GM10248 (cell line): ENCODE measurements at regions not wholly inside any gene's neighbourhood (a gene's known extent, or its start where the extent isn't known, plus 50 kb on each side); places are given as distances from the start of the nearest gene placed in this dataset.

Experiments
- CTCF ChIA-PET: fragments of 300-600 bp; sonication (Branson Sonifier 250); formaldehyde crosslinking; extraction: SDS; loops from one replicate; lab custom pipeline; 2021; ENCODE audit warnings: antibody characterized with exemption; lab: Yijun Ruan, JAX
- POLR2A ChIA-PET: fragments of 350-650 bp; sonication (Branson Sonifier 250); formaldehyde crosslinking; extraction: SDS; loops from one replicate; lab custom pipeline; 2020; ENCODE audit warnings: antibody characterized with exemption; lab: Yijun Ruan, JAX
- DNase-seq: peaks from one replicate; pipeline ENCODE4 v3.0.0; 2012; ENCODE audit errors: extremely low spot score
- CTCF ChIP-seq: IDR thresholded peaks from 2 replicates; pipeline ENCODE4 v1.5.1; 2012; ENCODE audit warnings: mild to moderate bottlenecking, low read depth; ENCODE audit errors: extremely low read depth, missing control alignments, control extremely low read depth

- ChIA-PET CTCF (interaction anchor here (1.0 to 1.8 kb wide), 3 partner anchors 9 to 29 kb away, joined by 3 to 7 read pairs (median 3); no protein-coding TSS in a partner anchor), POLR2A (no interaction called here)
- no peak for DNase-seq
- TF ChIP-seq CTCF = no peak
Measured at GRCh38 chr4:102151696-102152095, 193.6 kb downstream of the SLC39A8 start.

- CTCF ChIA-PET = no interaction called here
- TF ChIP-seq CTCF = no peak
- no peak for DNase-seq
- POLR2A ChIA-PET = no interaction called here
Measured at GRCh38 chr4:102143433-102143832, 201.8 kb downstream of the SLC39A8 start.

- no peak for DNase-seq
- ChIA-PET POLR2A (no interaction called here), CTCF (interaction anchor here (0.8 kb wide), 1 partner anchor 20 kb away, joined by 3 read pairs; no protein-coding TSS in a partner anchor)
- no peak for TF ChIP-seq CTCF
Measured at GRCh38 chr4:102141842-102142241, 203.4 kb downstream of the SLC39A8 start.

GRCh38 chr4:102139932-102140331 lies 205.3 kb downstream of the SLC39A8 start:
- ChIA-PET CTCF (no interaction called here), POLR2A (no interaction called here)
- DNase-seq = no peak
- no peak for TF ChIP-seq CTCF

GRCh38 chr4:102139132-102139573 lies 206.1 kb downstream of the SLC39A8 start:
- ChIA-PET CTCF (interaction anchor here (0.9 kb wide), 1 partner anchor 10 kb away, joined by 3 read pairs; no protein-coding TSS in a partner anchor), POLR2A (no interaction called here)
- no peak for TF ChIP-seq CTCF
- no peak for DNase-seq

- TF ChIP-seq CTCF = no peak
- no peak for DNase-seq
- CTCF ChIA-PET = interaction anchor here (0.9 kb wide), 1 partner anchor 23 kb away, joined by 3 read pairs; no protein-coding TSS in a partner anchor
- POLR2A ChIA-PET = no interaction called here
Measured at GRCh38 chr4:102137217-102137616, 208.1 kb downstream of the SLC39A8 start.
